ENCODE measurements at regions not wholly inside any gene's neighbourhood (a gene's known extent, or its start where the extent isn't known, plus 50 kb on each side); places are given as distances from the start of the nearest gene placed in this dataset.
"Not testable (repeated sequence)": the region's sequence is repeated elsewhere in the genome, so short reads cannot be mapped to it uniquely, and the experiment has no call there.

DNA sequence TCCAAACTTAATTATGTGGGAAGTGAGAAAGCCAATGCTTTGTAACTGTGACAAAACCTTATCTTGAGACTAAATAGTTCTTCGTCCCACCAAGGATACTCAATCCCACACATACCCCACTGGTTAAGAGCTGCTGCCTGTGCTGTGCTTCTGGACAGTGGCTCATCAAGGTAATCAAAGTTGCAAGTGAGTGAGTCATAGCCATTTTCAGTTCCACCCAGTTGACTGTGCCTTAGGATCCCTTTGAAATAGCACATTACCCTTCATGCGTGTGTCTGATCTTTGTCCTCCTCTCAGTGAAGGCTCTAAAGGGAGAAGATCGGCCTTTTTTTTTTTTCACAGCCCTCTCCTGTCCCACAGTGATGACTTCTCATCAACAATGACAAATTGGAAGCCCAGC lies 706.0 kb upstream of the AUTS2 start:
- no peak for DNase-seq

DNA sequence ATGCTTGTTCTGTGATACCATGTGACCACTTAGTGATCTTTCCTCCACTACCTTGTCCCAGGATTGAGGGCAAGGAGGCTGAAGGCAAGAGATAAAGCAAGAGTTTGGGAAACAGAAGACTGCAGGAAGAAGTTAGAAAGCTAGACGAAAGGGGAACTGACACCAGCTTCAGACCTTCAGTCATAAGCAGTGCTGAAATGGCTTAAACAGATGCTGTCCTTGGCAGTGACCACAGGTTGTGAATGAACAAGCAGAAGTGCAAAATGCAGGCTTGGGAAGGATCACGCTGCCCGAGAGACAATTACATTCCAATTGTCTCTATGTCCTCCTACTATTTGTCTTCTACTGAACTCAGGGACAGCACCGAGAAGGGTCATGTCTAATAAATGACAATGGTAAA lies 704.9 kb upstream of the AUTS2 start:
- DNase-seq, result no peak

DNA sequence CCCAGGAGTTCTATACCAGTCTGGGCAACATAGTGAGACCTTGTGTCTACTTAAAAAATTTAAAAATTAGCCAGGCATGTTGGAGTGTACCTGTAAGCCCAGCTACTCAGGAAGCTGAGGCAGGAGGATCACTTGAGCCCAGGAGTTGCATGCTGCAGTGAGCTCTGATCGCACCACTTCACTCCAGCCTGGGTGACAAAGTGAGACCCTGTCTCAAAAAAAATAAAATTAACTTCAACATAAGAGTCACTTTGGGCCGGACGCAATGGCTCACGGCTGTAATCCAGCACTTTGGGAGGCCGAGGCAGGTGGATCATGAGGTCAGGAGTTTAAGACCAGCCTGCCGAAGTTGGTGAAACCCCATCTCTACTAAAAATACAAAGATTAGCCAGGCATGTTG lies 699.1 kb upstream of the AUTS2 start:
- not testable (repeated sequence) for DNase-seq

DNA sequence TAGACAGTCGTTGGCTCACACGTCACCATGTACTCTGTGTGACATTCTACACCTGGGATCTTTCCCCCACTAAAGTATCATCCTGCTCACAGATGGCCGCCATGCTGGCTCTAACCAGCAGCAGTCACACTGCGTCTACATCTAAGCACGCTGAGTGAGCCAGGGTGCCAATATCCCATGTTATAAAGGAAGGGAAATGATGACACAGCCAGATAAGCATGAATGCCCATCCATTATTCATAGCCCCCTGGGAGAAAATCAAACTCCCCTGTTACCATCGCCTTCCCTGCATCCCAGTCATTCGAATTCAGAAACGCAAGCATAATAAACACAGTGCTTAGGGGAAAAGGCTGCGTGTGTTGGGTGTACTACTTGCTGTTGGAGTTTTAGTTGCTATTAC lies 698.2 kb upstream of the AUTS2 start:
- DNase-seq, result no peak

DNA sequence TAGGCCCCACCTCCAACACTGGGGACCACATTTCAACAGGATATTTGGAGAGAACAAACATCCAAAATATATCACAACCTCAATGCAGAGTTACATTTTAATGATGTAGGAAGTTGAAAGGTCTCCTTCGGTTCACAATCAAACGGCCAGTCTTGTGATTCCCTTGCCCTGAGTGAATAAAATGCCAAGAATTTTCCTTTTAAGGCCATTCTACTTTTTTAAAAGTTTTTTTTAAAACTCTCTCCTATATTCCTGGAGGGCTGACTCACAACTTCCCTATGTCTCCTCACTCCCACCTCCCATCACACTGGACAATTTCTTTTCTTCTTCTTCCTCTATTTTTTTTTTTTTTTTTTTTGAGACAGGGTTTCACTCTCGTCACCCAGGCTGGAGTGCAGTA lies 693.6 kb upstream of the AUTS2 start:
- no peak for DNase-seq

DNA sequence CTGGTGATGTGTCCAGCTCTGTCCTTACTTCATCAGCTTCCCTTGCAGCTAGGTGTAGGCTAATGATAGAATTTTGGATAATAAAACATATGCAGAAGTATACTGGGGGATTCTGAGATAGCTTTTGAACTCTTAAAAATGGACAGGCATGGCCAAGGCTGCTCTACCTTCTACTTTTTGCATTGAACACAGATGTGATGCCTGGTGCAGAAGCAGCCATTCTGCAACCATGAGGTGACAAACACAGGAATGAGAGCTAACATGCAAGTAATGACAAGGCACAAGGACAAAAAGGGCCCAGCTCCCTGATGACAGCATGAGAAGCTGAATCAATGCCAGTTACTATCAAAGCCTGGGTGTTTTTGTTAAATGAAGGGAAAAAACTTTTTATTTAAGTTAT lies 686.5 kb upstream of the AUTS2 start:
- no peak for DNase-seq

DNA sequence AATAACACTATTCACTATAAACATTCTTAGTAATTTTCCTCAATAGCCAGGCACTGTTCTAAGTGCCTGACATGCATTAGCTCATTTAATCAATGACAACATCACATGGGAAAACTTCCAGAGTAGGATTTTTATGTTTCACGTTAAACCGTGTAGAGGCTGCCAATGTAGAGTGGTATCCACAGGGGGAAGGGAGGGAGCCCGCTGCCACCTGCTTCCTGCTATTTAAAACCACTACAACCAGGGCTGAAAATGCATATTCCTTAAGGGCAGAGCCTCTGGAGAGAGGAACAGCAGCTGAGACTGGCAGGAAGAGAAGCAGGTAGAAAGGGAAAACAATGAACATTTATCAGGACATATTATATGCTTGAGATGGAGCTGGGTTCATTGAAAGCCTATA lies 684.3 kb upstream of the AUTS2 start:
- peak in 1 of 2 experiments; percentile 4 for DNase-seq

DNA sequence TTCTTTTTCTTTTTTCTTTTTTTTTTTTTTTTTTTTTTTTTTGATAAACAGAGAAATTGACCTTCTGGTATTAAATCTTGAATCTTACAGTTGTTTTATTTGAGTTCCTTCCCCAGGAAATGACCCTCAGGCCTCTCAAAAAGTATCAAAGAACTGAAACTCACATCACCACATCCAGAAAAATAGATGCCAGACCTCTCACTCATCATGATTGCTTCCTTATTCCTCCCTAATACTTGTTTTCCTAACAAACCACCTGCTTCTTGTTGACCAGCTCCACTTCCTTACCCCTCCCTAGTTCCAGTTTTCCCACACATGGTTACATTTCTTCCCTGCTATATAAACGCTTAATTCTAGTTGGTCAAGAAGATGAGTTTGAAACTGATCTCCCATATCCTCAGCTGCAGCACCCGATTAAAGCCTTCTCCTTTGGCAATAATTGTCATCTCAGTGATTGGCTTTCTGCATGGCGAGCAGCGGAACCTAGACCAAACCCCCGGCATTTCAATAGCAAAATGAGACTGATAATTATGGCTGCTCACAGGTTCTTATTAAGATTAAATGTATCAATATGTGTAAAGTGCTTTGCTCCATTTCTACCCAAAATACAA lies 681.1 kb upstream of the AUTS2 start:
- DNase-seq, result no peak

DNA sequence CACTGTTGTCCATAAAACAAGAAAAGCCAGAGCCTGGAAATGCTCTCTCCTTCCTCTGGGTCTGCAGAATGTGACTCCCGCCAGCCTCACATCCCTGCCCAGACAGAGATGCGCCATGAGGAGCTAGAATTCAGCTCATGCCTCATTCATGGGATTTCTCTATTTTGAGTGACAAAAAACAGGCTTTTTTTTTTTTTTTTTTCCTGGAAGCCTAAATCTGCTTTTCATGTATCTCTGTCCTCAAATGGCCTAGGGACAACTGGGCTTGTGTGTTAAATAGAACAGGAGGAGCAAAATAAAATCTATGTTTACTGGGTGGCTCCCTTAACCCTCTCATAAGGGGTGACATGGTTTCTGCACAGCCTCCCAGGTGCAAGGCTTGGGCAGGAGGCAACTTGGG lies 679.7 kb upstream of the AUTS2 start:
- no peak for DNase-seq

DNA sequence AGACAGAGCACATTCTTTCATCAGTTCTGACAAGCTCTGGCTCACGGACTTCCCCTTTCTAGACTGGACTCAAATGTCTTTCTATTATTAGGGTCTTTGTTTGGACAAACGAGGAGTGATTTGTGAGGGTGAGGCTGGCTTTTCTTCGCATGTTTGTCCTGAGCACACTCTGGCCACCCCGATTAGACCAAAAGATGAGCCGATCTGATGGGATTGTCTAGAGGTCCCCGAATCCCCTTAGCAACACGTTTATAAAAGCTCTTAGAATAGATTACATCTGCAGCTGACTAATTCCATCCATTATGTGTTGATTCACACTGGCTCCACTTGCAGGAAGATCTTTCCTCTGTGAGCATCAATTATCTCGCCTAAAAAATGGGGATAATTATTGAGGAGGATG lies 675.4 kb upstream of the AUTS2 start:
- DNase-seq, result no peak

DNA sequence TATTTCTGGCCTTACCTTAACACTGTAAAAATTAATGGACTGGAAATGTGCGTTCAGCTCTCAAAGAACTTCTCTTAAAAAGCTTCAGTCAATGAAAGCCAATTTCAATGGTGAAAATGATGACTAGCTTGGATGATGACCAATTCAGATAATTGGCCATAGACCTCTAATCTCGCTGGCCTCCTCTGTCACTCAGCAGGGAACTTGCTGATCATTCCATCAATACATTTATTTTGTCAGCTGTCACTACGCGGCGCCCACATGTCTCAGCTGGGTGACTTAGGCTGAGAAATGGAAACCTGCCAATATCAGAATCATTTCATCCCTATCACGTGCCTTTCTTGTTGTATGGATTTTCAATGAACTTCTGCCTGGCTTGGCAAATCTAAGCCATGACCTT lies 673.0 kb upstream of the AUTS2 start:
- no peak for DNase-seq

DNA sequence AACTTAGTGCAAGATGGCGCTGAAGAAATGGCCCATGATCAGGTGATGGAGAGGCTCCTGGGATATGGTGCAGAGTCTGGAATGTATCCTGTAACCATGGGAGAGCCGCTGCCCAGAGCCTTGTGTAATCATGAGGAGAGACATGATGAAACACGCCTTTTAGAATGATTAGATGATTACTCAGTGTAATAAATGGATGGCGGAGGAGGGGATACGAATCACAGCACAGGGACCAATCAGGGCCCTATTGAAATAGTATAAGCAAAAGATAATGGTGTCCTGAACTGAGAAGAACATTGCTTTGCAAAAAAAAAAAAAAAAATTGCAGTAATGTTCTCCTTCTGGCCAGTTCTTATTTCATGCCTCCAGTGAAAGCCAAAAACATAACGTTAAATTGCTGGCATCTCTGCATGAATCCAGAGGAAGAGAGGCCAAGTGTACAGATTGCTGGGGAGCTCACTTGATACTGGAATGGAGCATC lies 668.5 kb upstream of the AUTS2 start:
- DNase-seq, result no peak

DNA sequence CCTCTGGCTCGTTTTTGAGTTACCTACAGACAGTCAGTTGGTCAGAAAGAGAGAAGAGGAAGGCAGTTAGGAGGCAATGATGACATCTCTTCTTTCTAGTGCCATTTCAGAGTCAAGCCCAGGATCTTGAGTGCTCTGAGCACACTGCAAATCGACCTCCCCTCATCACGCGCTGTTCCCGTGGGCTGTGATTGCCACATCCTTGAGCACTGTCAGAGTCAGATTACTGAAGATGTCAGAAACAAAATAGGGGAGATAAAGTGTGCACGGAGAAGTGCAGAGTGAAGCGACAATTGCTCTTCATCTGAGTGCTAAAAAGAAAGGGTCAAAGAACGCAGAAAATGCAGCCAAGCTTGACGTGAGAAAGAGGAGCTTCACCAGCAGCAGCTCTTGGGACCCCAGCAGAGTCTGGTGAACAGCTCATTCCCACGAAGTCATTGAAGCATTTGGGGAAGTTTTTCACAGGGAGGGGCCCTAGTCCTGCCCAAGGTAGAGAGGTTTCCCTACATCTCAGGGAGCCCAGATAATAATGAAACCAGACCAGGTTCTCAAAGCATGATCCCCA lies 661.7 kb upstream of the AUTS2 start:
- no peak for DNase-seq

DNA sequence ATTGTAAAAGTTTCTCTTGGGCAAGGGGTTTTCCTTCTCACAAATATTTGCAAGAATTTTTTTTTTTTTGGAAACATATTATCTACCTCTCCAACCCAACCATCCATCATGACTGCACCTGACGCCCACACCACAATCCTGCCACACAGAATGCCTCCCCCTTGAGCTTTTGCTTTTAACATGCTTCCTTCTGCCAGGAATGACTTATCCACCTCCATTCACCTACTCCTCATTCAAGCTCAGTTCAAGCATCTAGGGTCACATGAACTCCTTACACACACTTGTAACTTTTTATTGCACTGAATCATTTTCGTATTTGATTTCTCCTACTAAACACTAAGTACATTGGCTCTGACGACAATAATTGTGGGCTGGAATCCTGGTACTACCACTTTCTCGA lies 660.1 kb upstream of the AUTS2 start:
- no peak for DNase-seq

DNA sequence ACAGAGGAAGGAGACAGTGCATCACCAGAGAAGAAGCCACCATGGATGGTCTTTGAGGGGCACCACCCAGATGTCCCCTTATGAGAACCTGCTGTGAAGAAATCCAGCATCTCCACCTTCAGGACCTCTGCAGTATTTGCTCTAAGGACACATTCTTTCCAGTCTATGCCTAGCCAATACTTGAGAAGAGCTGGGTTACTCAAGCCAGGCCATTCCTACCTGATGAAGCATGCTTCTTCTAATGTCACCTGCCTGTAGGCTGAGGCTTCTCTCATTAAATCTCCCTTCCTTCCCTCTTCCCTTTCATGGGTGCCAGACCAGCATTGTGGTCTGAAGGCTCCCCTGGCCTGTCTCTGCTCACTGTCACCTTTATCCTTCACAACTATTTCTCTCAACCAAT lies 654.5 kb upstream of the AUTS2 start:
- DNase-seq, result no peak

DNA sequence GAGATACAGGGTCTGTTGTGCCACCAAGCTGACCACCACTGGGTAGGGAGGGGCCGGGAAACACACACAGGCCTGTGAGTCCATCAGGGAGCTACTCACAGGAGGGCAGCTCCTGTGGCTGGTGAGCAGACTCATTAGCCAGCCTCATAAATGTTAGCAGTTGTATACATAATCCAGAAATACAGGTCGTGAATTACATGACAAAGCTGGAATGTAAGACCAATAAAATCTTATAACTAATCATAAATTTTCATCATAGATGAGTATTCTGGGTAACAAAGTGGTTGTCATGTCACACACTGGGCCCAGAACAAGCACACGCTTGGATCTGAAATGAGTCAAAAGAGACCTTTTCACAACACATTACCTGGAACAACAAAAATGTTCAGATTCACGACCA lies 642.6 kb upstream of the AUTS2 start:
- DNase-seq, result no peak

DNA sequence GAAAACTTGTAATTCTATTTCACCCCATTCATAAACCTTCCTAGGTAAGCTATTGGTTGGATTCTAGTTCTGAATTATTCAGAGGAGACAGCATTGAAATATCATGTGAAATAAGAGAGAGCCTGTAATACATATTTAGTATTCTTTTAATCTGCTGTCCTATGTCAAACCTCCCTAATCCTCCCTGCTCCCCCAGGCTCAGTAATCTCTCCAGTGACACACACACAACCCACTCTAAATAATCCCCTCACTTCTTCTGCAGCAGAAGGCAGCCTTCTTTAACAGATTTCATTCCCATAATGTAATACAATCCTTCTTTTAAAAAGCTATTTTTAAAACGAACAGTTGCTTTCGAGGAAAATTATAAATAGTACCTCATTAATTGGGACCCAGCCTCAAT lies 639.7 kb upstream of the AUTS2 start:
- DNase-seq, result no peak

DNA sequence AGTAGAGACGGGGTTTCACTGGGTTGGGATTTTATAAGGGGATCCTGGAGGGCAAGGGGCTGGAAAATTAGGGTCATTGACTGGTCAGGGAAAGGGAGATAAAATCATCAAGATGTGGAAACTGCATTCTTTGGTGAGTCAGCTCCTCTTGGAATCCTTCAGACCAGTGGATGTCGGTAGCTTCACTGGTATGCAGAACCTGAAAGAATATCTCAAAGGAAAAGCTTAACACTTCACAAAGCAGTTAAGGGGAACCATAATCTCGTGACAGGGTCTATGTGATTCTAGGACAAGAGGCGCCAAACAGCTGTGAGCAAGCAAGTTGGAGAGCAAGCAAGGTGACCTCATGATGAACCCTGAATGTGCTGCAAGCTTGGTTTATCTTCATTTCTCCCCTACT lies 634.7 kb upstream of the AUTS2 start:
- DNase-seq, result no peak

DNA sequence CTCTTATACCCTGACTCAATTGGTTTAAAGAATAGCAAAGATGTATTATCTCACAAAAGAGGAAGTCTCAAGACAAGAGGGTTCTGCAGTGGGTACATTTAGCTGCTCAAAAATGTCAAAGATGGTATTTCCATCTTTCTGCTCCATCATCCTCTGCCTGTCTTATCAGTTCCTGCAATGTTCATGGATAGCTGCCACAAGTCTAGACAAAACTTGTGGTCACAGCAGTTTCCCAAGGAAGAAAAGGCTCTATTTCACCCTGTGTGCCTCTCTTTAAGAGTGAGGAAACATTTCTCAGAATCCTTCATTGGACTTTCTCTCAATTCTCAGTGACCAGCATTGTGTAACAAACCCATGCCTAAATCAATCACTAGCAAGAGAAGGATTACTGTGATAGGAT lies 634.2 kb upstream of the AUTS2 start:
- DNase-seq, result no peak

DNA sequence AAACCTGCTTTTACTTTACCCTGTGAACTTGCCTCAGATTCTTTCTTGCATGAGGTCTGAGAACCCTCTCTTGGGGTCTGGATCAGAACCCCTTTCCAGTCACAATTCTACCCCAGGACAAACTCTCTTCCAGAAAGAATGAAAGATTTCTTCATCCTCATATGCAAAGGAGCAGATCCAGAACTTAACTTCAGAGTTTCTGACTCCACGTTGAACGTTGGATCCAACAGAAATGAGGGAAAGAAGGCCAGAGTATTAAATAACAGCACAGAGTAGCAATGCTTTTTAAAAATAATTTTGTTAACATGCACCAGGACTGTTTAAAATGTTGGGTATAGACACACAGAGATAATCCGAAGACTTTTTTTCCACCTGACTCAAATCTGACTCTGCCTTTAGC lies 632.9 kb upstream of the AUTS2 start:
- DNase-seq, result no peak

DNA sequence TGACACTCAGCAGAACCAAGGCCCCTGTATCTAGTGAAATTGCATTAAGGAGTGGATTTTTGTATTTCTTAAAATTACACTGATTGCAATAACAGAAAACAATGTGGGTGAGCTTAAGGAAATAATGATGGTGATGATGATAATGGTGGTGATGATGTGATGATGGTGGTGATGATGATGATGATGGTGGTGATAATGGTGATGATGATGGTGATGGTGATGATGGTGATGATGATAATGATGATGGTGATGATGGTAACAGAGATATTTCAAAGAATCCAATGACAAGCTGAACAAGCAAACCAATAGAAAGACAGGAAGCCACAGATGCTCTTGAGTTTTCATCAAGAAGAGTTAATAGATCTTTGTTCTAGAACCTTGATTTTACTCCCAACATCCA lies 630.7 kb upstream of the AUTS2 start:
- no peak for DNase-seq

DNA sequence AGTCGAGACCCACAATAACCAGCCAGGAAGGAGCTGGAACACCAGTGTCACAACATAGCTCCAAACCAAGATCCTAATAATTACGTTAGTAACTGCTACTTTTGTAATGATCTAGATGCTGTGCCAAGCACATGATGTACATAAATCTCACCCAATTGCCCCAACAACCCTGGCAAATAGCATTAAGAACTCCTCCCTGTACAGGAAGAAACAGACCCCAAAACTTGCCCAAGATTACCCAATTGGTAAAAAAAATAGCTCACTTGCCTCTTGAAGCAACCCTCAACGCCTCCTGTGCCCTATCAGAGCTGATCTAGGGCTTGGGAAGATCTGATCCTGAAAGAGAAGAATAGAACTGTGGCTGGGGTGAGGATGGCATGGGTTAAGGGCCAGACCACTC lies 628.7 kb upstream of the AUTS2 start:
- no peak for DNase-seq

DNA sequence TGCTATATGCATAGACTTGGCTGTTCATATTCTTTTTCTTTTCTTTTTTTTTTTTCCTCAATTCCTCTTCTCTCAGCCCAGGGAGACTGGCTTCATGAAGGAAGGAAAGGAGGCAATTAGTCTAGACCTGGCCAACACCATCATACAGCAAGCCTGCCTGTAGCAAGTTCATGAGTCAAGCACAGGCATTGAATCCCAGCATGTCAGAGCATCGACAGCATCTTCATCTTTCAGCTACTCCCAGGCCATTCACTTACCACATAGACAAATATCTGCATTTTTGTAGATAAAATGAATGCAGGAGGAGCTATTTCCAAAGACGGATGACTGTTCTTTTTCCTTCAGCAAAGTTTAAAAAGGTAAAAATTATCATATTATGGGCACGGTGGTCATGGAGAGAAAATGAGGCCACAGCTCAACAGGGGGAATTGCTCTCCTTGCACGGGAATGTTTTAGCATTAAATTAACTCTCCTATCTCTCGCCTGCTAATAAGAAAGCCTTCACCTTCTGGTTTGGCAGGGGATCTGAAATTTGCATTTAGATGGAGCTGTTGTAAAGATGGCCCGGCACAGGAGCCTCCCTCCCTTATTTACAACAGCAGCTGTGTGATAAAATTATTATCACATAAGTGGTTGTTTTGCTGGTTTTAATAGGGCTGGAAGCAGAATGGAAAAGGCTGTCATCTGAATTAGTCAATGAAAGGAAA lies 626.5 kb upstream of the AUTS2 start:
- peak in 1 of 2 experiments; percentile 46 for DNase-seq

DNA sequence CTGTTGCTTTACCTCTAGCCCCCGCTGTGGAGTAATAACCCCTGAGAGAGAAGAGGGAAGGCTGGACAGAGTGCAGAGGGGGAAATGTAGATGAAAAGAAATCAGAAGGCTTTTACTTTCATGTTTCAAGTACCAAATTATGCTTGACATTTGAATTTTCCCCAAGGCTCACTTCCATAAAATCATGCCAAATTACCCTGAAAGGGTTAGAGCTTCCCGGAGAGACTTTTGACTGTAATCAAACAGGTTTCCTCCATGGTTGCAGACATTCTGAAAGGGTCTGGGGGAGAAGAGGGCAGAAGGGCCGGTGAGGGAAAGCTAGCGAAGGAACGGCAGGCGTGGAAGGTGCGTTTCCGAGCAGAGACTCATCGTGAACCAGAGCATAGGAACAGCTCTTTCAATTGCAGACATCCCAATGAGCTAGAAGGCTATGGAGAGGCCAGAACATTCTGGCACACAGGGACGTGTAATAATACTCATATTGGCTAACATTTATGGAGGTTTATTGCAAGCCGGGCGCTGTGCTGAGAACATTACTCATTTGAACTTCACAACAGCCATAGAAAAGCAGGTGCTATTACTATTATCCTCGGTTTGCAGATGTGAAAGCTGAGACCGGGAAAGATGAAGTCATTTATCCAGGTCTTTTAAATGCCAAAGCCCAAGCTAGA lies 620.8 kb upstream of the AUTS2 start:
- peak in 1 of 2 experiments; percentile 16 for DNase-seq
